Endothelial cell of umbilical vein (primary cell): ENCODE measurements at regions not wholly inside any gene's neighbourhood (a gene's known extent, or its start where the extent isn't known, plus 50 kb on each side); places are given as distances from the start of the nearest gene placed in this dataset.

Source experiments
- BruUV-seq: library from RNA; stranded (reverse); fragments of 400-500 nt; replicated peaks from 2 replicates; lab custom pipeline; 2021; lab: Mats Ljungman, UMichigan
- CTCF ChIA-PET: fragments of 300-600, 350-600 bp; sonication (Branson Sonifier 250); formaldehyde crosslinking; loops from one replicate; lab custom pipeline; 2021; ENCODE audit warnings: antibody characterized with exemption, inconsistent platforms; lab: Charles Lee
- POLR2A ChIA-PET: fragments of 300-600, 350-600 bp; sonication (Branson Sonifier 250); formaldehyde crosslinking; loops from one replicate; lab custom pipeline; 2021; ENCODE audit warnings: antibody characterized with exemption, inconsistent platforms; lab: Charles Lee
- DNase-seq: peaks from one replicate; pipeline ENCODE4 v3.0.0-alpha.2; 2011; ENCODE audit warnings: low read depth, low spot score
- FAIRE-seq: peaks from 2 replicates; lab custom pipeline; 2011; peaks lifted over from hg19 to GRCh38; lab: Jason Lieb, UNC
- H2AFZ ChIP-seq: 2 replicates; pipeline ENCODE4 v1.6.0; 2012; ENCODE audit warnings: low read depth, low read length, control low read depth, inconsistent platforms
- H3K27ac ChIP-seq: 2 replicates; pipeline ENCODE4 v1.5.1; 2011; ENCODE audit warnings: low read depth, mild to moderate bottlenecking, control low read depth, low read length, moderate library complexity; ENCODE audit not compliant: insufficient read depth
- H3K27me3 ChIP-seq, 2 experiments: 2 replicates each; pipeline versions ENCODE4 v1.6.0 to v1.6.1; 2011; ENCODE audit warnings: low read length in 2 of 2, mixed read lengths in 1 of 2; ENCODE audit not compliant: control insufficient read depth in 2 of 2, insufficient read depth in 2 of 2
- H3K36me3 ChIP-seq, 2 experiments: 2 replicates in 1 of 2; 3 replicates in 1 of 2; pipeline ENCODE4 v1.5.1; 2011; ENCODE audit warnings: low read length in 2 of 2, mild to moderate bottlenecking in 1 of 2, moderate library complexity in 1 of 2; ENCODE audit not compliant: control insufficient read depth in 2 of 2, insufficient read depth in 2 of 2; ENCODE audit errors: extremely low read depth in 1 of 2
- H3K4me1 ChIP-seq: 3 replicates; pipeline ENCODE4 v1.5.1; 2011; ENCODE audit warnings: mild to moderate bottlenecking, low read length; ENCODE audit not compliant: control insufficient read depth, insufficient read depth; ENCODE audit errors: extremely low read depth
- H3K4me2 ChIP-seq: 2 replicates; pipeline ENCODE4 v1.6.1; 2011; ENCODE audit warnings: low read length, control low read depth, mixed read lengths; ENCODE audit not compliant: insufficient read depth
- H3K4me3 ChIP-seq, 3 experiments: fragments of 200-600 bp in 1 of 3; sonication (generic), shearing (Covaris generic) in 1 of 3; replicated peaks in 1 of 3; 2 replicates each; pipeline ENCODE4 v1.5.1; 2011 to 2016; ENCODE audit warnings: control low read depth in 3 of 3, low read length in 3 of 3, mild to moderate bottlenecking in 2 of 3, inconsistent platforms in 1 of 3, low read depth in 1 of 3, moderate library complexity in 1 of 3; ENCODE audit not compliant: insufficient read depth in 1 of 3
- H3K79me2 ChIP-seq: 2 replicates; pipeline ENCODE4 v1.6.0; 2012; ENCODE audit warnings: low read length, inconsistent platforms; ENCODE audit not compliant: control insufficient read depth, insufficient read depth
- H3K9ac ChIP-seq: replicated peaks from 2 replicates; pipeline ENCODE3; 2011; ENCODE audit warnings: low read length, control low read depth; ENCODE audit not compliant: insufficient read depth; ENCODE audit errors: extremely low read depth
- H3K9me1 ChIP-seq: replicated peaks from 3 replicates; pipeline ENCODE4 v1.6.0; 2011; ENCODE audit warnings: mild to moderate bottlenecking, low read length; ENCODE audit not compliant: control insufficient read depth, insufficient read depth; ENCODE audit errors: extremely low read depth
- H3K9me3 ChIP-seq: replicated peaks from 2 replicates; pipeline ENCODE4 v1.5.1; 2012; ENCODE audit warnings: low read length, inconsistent platforms; ENCODE audit not compliant: control insufficient read depth, insufficient read depth
- H4K20me1 ChIP-seq: replicated peaks from 2 replicates; pipeline ENCODE3; 2011; ENCODE audit warnings: mild to moderate bottlenecking, low read length; ENCODE audit not compliant: control insufficient read depth, insufficient read depth; ENCODE audit errors: extremely low read depth
- GATA2 ChIP-seq: IDR thresholded peaks from 2 replicates; pipeline ENCODE4 v1.7.0; 2011; ENCODE audit warnings: low read depth, mild to moderate bottlenecking, moderate library complexity, mixed read lengths, low read length; ENCODE audit not compliant: insufficient read length, insufficient read depth
- JUN ChIP-seq: IDR thresholded peaks from 2 replicates; pipeline ENCODE4 v1.6.1; 2011; ENCODE audit warnings: borderline replicate concordance, low read depth; ENCODE audit not compliant: insufficient read length, insufficient read depth
- POLR2AphosphoS5 ChIP-seq: IDR thresholded peaks from 2 replicates; pipeline ENCODE4 v1.6.1; 2012; ENCODE audit warnings: low read depth, mild to moderate bottlenecking, control low read depth, low read length, moderate library complexity; ENCODE audit not compliant: insufficient read depth
- dilution Hi-C: fragments of 300-500 bp; cut with MboI; formaldehyde crosslinking; loops from one replicate; pipeline ENCODE4 v1.15.0; 2019; ENCODE audit warnings: low sequenced_read_pairs; ENCODE audit not compliant: extremely low pct_ligation_motif_present
- intact Hi-C: fragments of 100-400 bp; cut with micrococcal nuclease; formaldehyde crosslinking; loops from one replicate; pipeline ENCODE4 v1.10.0; 2022
- TF ChIP-seq, protein P1 (sequence below): IDR thresholded peaks from 2 replicates; pipeline ENCODE4 v1.6.1; 2011; ENCODE audit not compliant: insufficient read depth, insufficient read length
- TF ChIP-seq, protein P2 (sequence below), 2 donors: IDR thresholded peaks; 1 replicate in 1 of 2; 2 replicates in 1 of 2; pipeline ENCODE4 v1.5.1; 2011; ENCODE audit warnings: low read length in 2 of 2, mild to moderate bottlenecking in 2 of 2, moderate library complexity in 2 of 2, control low read depth in 1 of 2, inconsistent platforms in 1 of 2, low read depth in 1 of 2; ENCODE audit not compliant: insufficient read depth in 1 of 2; ENCODE audit errors: extremely low read depth in 1 of 2

DNA sequence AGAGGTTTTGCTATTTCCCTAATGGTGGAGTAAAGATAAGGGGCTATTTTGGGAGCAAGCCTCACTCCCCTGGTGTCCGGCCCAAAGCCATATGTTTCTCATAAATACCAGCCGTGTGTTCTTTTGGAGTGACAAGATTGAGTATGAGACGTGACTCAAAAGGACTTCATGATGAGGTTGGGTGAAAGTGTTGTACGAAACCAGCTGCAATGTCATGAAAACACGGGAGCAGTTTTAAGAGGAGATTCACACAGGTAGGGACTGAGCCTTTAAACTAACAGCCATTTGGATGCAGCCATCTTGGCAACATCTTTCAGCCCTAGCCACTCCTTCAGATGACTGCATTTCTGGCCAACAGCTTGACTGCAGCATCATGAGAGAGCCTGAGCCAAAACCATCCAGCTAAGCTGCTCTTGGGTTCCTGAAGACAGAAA is 532.3 kb upstream of the USP24 start:
- BruUV-seq: no TSS peak
- Histone ChIP-seq H3K27ac (no peak overlapping the region), H3K27me3 (peaks cover 0 to 2% of the 10 kb centered on the region in 2 experiments), H3K4me1 (no peaks in the 10 kb centered on the region), H3K9me1 (no peaks in the 10 kb centered on the region), H3K79me2 (no peaks in the 10 kb centered on the region), H3K4me2 (no peak overlapping the region), H3K9me3 (no peaks in the 10 kb centered on the region), H2AFZ (no peak overlapping the region), H3K36me3 (no peaks in the 10 kb centered on the region), H3K9ac (no peak overlapping the region), H4K20me1 (no peaks in the 10 kb centered on the region), H3K4me3 (no peak overlapping the region)
- intact Hi-C loops: no loop called here
- POLR2A ChIA-PET: no interaction called here
- no peak for FAIRE-seq
- dilution Hi-C loops: no loop called here
- no peak for TF ChIP-seq GATA2
- TF ChIP-seq, protein P1, sequence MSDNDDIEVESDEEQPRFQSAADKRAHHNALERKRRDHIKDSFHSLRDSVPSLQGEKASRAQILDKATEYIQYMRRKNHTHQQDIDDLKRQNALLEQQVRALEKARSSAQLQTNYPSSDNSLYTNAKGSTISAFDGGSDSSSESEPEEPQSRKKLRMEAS: no peak
- TF ChIP-seq POLR2AphosphoS5: no peak
- no peak for TF ChIP-seq JUN
- TF ChIP-seq, protein P2, sequence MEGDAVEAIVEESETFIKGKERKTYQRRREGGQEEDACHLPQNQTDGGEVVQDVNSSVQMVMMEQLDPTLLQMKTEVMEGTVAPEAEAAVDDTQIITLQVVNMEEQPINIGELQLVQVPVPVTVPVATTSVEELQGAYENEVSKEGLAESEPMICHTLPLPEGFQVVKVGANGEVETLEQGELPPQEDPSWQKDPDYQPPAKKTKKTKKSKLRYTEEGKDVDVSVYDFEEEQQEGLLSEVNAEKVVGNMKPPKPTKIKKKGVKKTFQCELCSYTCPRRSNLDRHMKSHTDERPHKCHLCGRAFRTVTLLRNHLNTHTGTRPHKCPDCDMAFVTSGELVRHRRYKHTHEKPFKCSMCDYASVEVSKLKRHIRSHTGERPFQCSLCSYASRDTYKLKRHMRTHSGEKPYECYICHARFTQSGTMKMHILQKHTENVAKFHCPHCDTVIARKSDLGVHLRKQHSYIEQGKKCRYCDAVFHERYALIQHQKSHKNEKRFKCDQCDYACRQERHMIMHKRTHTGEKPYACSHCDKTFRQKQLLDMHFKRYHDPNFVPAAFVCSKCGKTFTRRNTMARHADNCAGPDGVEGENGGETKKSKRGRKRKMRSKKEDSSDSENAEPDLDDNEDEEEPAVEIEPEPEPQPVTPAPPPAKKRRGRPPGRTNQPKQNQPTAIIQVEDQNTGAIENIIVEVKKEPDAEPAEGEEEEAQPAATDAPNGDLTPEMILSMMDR (IDR thresholded peaks at IDR 0.05; ENCODE audit: extremely low read depth in 1 of 2, insufficient read depth in 1 of 2, low read depth in 1 of 2, low read length in 2 of 2): no peak
- CTCF ChIA-PET: interaction anchor here (1.2 kb wide), 1 partner anchor 52 kb away, joined by 3 read pairs; no protein-coding TSS in a partner anchor
- DNase-seq: no peak

DNA sequence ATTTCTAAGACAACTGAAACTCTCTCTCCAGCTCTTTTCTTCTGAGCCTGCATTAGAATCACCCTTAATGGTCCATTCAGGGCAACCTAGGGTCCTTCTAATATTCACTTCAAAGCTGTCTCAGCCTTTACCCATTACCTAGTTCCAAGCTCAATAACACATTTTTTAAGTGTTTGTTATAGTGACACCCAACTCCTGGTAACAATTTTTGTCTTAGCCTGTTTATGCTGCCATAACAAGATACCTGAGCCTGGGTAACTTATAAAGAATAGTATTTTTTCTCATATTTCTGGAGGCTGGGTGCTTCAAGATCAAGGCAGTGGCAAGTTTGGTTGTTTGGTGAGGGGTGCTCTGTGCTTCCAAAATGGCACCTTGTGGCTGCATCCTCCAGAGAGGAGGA is 531.5 kb upstream of the USP24 start:
- dilution Hi-C loops (no loop called here), intact Hi-C loops (no loop called here)
- no peak overlapping the region for H3K4me2 ChIP-seq
- no peaks in the 10 kb centered on the region for H3K9me1 ChIP-seq
- no TSS peak for BruUV-seq
- no peak overlapping the region for H2AFZ ChIP-seq
- H3K27ac ChIP-seq: no peak overlapping the region
- no peaks in the 10 kb centered on the region for H3K4me1 ChIP-seq
- FAIRE-seq: no peak
- no peak for DNase-seq
- no peaks in the 10 kb centered on the region for H3K9me3 ChIP-seq
- no peaks in the 10 kb centered on the region for H3K79me2 ChIP-seq
- peaks cover 0 to 4% of the 10 kb centered on the region in 2 experiments for H3K27me3 ChIP-seq
- CTCF ChIA-PET: no interaction called here
- no peak overlapping the region for H3K9ac ChIP-seq
- H3K36me3 ChIP-seq: no peaks in the 10 kb centered on the region
- no peak overlapping the region for H3K4me3 ChIP-seq
- POLR2A ChIA-PET: no interaction called here
- TF ChIP-seq, protein P2 (IDR thresholded peaks at IDR 0.05; ENCODE audit: extremely low read depth in 1 of 2, insufficient read depth in 1 of 2, low read depth in 1 of 2, low read length in 2 of 2): no peak
- no peaks in the 10 kb centered on the region for H4K20me1 ChIP-seq
